Astrocyte of the hippocampus (primary cell): ENCODE measurements at regions not wholly inside any gene's neighbourhood (a gene's known extent, or its start where the extent isn't known, plus 50 kb on each side); places are given as distances from the start of the nearest gene placed in this dataset.
"Not testable (repeated sequence)": the region's sequence is repeated elsewhere in the genome, so short reads cannot be mapped to it uniquely, and the experiment has no call there.

Source experiments
- DNase-seq: peaks from one replicate; pipeline ENCODE4 v3.0.0; 2011; ENCODE audit warnings: low read depth, low spot score

DNA sequence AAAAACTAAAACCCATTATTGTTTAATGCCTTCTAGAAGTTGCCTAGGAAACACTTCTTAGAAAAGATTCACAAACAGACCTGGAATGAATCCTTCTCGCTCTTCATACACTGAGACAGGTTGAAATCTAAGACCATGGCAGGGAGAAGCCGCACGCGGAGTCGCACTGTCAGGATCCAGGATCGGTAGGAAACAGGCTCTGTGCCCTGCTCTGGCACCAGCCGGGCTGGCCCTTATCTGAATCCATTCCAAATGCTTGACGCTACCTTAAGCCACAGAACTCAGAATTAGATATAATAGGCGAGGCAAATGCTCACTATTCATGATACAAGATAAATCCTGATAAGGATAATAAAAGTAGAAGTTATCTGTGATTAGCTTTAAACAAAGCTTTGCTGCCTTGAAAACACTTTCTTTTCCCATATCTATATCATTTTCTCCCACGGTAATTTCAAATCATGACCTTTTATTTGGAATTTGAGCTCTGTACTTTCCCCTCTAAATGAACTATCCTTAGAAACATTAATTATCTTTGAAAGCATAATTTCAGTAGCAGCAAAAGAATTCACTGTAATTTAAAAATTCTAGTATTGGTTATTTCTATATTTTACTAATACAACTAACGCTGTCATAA, 385.6 kb downstream of the IRS2 start:
- no peak for DNase-seq

DNA sequence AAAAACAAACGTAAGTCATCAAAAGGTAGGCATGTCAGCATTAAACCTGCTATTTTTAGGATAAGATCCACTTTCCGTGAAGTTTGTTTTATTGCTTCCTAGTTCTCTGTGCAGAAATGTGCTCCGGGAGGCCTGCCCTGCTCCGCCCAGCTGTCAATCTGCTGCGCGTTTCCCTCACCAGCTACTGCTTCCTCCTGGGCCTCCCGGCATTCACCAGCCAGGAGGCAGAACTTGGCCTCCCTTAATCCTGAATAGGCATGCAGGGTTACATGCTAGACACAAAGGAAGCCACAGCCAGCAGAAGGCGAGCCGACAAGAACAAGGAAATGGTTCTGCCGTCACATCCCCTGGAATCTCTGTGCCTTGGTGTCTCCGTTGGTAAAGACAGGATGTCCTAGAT, 386.2 kb downstream of the IRS2 start:
- DNase-seq, result no peak

DNA sequence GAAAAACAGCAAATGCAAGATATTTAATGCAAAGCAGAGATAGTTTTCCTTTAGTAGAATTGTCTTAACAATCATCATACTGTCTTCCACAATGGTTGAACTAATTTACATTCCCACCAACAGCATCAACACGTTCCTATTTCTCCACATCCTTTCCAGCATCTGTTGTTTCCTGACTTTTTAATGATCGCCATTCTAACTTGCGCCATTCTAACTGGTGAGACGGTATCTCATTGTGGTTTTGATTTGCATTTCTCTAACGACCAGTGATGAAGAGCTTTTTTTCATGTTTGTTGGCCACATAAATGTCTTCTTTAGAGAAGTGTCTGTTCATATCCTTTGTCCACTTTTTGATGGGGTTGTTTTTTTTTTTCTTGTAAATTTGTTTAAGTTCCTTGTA, 388.3 kb downstream of the IRS2 start:
- DNase-seq, result not testable (repeated sequence)

DNA sequence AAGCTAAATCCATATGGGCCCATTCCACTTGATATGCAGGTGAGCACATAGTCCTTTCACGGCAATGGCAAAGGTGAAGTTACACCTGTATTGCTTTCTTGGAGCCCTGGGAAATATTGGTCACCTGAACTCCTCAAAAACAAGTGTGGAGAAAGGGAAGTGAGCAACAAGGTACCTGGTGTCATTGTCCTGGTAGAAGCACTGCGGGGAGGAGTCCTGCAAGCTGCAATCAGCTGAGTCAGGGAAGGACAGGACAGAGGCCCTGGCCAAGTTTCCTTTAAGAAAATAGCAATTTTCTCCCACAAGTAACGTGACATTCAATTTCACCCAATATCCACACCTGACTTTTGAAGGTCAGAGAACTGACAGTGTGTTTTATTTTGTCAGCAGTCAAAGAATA, 389.1 kb downstream of the IRS2 start:
- DNase-seq, result no peak

DNA sequence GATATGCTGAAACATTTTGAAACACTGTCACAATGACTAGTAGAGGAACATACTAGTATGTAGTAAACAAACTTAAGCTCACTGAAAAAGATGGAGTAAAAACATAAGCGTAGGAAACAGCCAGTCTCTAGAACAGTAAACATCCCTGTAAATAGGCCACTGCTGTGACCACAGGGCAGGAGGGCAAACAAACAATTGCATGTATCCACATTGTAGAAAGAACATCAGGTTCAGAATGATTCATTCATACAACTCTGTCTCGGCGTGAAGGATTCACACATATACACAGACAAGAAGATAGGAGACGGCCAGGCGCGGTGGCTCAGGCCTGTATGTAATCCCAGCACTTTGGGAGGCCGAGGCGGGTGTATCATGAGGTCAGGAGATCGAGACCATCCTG, 390.1 kb downstream of the IRS2 start:
- no peak for DNase-seq

DNA sequence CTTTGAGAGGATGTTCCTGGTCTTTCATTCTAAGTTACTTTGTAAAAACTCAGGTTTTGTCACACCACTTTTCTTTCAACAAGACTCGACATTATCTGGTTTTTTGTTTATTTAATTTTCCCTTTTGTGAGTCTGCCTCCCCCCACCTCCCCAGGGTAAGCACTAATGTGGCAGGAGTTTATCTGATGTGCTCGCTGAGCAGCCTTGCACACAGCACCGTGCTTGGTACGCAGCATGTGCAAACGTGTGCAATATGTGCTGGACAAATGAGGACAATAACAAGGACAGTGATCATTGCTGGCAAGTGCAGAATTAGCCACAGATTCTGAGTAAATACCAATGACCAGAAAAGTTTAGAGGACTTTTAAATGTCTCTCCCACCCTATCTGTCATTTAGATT, 391.4 kb downstream of the IRS2 start:
- DNase-seq, result no peak

DNA sequence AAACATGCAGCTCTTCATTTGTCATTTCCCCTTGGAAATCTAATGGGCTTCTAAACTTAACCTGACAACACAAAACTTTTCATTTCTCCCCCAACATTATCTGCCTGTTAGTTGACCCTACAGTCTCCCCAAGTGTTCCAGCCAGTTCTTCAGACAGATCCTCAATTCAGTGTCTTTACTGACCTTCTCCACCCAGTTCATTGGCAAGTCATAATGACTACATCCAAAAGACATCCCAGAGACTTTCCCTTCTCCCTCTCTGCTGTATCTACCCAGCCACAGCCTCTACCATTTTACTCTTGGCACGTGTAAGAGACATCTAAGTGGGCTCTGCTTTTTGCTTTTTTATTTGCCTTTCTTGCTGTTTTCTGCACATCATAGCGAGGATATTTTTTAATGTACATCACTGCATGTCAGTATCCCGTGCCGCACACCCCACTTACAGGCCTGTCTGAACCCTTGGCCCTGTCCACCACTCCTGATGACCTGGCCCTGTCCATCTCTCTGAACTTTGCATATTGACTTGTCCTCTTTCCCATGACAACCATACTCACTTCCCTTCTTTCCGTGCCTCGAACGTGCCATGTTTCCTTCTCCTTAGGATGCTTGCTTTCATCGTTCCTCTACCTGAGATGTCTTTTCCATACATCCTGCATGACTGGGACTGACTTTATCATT, 391.9 kb downstream of the IRS2 start:
- DNase-seq, result no peak

DNA sequence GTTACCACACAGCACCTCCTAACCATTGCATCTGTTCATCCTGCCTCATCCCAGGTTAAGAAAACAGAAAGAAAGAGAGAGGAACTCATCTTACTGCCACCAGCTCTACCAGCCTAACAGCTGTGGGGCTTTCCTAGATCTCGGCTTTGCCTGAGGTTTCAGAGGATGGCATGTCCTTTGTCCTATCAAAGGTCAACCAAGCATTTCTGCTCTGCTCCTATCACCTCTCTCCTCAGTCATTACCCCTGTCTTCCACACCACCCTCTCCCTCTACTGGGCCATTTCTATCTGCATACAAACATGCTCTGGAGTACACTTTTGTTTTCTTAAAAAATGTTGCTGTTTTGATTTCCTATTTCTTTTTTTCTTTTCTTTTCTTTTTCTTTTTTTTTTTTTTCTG, 393.3 kb downstream of the IRS2 start:
- no peak for DNase-seq

DNA sequence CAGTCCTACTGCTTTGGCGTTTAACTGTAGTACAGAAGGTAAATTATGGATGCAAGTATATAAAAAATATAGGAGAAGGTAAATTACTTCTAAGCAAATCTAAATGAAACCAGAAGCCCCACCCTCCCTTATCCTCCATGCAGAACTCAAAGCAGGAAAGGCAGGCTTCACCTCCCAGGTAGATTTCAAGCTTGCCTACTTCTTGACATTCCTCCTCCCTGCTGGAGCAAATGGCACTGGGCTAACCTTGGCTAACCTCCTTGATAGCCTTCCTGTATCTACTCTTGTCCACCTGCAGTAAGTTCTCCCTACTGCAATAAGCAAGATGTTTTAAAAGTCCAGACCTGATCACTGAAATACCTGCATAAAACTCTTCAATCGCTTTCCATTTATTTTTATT, 396.0 kb downstream of the IRS2 start:
- DNase-seq, result no peak

DNA sequence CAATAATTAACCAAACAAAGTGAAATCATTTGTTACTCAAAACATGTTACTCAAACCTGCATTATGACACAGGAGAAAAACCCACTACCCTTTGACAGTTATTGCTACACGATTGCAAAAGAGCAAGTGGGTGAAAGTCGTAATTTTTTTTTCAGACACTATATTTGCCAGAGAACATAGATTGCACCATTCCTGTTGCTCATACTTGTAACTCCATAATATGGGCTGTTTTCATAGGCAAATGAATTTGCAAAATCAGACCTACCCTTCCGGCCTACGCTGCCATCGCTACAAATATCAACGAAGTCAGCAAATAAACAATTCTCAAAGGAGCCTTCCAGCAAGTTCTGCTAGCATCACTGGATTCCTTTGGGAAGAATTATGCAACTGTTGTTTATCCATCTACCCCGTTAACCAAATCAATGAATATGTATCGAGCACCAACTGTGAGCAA, 396.5 kb downstream of the IRS2 start:
- DNase-seq, result peak; percentile 19

DNA sequence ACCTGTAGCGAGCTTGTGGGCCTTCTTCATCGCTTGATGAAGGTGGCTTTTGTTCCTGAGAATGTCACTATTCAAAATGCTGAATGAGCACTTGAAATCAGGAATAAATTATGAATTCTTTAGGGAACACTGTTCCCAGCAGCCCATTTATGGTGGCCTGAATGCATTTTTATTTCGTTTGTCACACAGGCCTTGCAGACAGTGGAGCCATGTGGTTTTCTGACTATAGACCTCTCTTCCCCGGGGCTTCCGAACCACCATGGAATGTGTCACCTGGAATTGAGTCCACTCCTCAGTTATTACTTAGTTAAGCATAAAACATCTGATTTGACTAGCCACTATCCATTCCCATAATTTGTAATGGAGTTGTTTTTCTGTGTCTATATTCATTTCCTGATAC, 396.9 kb downstream of the IRS2 start:
- DNase-seq, result peak; percentile 74

DNA sequence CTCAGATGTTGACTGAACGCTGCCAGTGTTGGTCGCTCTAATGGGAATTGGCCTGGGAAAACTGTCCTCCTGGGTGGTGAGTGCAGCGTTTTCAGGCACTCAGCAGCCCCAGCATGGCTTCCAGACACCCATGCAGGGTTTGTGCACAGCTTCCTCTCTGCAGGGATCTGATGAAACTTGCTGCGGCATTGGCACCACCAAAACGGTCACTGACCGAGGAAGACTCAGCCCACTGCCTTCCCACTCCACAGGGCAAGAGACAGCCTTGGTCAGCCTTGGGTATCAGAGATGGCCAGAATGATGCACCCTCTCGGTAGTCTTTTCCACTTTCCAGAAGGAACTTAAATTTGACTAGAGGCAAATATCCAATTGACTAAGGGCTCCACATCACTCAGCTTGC, 398.9 kb downstream of the IRS2 start:
- DNase-seq, result no peak

DNA sequence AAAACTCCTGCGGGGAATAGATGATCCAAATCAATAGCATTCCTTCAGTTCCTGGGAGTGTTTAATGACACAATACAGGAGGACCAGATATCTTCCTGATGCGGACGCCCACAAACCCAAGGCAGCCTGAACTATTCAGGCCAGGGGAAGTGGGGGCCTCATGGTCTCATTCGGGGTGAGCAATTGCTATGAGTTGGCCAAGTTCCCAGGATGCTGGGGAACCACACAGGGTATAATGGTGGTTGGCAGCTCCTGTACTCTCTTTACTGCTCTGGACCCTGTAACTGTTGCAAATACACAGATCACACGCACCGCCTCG, 401.2 kb downstream of the IRS2 start:
- DNase-seq, result peak; percentile 83

DNA sequence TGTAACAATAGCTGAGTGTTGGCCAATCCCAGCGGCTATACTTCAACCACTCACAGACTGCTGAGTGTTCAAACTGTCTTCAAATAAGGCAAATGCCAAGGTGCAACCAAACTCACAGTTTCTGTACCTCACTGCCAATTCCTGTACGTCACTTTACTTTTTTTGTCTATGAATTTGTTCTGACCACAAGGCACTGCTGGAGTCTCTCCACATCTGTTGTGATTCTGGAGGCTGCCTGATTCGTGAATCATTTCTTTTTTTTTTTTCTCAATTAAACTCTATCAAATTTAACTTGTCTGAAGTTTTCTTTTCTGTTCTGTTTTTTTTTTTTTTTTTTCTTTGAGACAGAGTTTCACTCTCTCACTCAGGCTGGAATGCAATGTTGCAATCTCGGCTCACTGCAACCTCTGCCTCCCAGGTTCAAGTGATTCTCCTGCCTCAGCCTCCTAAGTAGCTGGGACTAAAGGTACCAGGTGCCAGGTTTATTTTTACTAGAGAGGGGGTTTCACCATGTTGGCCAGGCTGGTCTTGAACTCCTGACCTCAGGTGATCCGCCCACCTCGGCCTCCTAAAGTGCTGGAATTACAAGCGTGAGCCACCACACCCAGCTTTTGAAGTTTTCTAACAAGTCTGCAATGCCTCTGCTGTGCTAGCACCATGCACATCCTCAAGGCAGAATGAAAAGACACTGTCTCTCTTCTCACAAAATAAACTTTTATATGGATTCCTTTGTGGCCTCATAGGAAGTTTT, 401.7 kb downstream of the IRS2 start:
- peak; percentile 92 for DNase-seq

DNA sequence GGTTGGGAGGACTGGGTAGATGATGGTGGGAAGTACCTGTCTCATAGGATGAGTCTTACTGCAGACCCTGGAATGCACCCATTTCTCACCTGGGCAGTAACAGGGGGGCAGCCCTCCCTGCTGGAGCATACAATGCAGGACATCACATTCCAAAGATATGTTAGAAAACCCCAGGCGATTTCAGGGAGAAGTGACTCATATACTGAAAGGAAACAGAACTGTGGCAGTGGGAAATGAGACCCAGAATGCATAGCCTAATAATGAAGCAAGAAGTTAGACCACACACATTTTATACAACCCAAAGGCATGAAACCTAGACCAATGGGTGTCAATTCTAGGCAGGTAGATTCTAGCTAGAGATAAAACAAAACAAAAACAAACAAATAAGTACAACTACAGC, 402.7 kb downstream of the IRS2 start:
- DNase-seq, result peak; percentile 86

DNA sequence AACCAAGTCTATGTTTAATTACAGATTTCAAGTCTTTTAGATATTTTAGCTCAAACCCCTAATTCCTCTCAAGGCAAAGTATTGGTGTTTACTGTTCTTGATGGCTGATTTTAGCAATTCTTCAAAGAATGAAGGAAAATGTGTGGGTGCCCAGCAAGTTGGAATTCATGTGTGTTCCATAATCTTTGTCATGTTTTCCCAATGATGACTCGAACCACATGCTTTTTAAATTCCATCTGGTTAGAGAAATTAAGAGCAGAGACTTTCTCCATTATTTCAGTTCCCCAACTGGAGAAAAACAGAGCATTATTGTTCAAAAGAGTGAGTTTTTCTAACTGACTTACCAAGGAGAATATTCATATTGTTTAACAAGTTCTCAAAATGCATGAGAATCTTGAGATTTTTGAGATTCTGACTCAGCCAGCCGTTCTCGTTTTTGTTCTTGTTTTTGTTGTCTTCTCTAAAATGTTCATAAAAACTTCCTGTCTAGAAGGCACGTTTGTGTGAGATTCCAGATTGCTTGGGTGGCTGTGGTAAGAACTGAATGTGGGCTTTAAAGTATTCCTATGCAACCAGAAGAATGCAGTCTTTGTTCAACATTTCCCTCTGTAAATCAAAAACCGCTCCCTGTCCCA, 404.7 kb downstream of the IRS2 start:
- DNase-seq, result peak; percentile 92

DNA sequence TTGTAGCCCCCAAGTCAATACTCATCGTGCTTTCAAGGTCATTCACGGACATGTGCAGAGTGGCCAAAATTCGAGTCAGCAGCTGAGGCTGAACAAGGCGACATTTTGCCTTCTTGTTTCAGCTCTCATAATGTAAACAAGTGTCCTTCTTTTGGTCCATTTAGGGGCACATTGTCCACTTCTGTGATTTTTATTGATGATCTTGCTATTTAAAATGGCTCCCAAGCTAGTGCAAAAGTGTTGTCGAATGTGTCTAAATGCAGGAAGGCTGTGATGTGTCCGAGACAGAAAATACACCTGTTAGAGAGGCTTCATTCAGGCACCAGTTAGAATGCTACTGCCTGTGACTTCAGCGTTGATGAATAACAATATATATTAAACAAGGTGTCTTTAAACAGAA, 405.9 kb downstream of the IRS2 start:
- DNase-seq, result no peak

DNA sequence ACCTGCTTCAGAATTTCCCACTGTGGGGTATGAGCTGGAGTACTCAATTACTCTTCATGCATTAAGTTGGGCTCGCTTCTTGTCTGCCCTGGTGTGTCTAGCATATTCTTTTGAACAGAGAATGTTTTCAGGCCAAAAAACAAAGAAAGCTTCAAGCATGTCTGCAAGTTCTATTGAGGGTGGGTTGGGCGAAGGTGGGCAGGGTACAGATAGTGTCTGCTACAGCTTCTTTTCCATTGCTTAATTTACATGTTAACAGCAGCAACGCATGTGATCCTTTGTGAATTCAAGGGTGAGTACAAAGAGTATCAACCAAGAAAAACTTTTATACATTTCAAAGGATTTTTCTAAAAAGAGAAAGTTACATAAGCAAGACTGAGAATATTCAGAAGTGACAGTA, 406.5 kb downstream of the IRS2 start:
- no peak for DNase-seq

DNA sequence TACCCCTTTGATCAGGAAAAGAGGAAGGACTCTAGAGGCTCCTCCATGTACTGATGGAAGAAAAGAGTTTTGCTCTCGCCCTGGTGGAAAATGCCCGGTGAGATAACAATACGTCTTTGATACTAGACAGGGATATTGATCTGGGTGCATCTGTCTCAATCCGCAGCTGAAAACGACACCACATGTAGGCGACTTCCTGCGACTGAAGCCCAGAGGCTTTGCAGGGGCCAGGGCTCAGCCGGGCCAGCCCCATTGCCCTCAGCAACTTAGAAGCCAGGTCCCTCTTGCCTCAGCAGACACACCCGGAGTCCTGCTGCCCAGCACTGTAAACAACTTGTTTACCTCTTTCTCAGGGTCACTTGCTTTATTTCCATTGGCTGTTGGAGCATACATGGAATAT, 409.4 kb downstream of the IRS2 start:
- no peak for DNase-seq

DNA sequence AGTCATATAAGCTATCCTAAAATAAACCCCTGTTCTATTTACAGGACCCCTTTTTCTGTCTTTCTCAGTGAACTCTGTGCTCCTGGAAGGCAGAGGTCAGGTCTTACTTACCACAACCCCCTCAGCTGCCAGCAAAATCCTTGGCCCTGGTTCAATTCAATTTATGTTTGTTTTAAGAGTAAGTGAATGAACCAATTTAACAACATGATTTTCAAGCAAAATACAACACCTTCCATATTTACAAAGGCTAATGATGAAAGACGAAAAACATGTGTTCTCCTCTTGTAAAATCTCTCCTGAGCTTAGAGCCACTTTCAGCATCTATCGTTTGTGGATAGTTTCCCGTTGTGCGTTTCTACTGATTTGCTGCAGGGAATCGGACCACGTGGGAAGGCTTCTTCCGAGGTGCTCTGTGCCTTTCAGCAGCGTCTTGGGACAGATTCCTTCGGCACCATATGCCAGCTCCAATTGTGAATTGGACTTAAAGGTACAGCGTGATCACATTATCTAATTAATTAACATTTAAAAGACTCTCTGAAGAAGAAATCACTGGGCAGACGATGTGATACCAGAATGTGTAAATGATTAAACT, 411.7 kb downstream of the IRS2 start:
- DNase-seq, result no peak

DNA sequence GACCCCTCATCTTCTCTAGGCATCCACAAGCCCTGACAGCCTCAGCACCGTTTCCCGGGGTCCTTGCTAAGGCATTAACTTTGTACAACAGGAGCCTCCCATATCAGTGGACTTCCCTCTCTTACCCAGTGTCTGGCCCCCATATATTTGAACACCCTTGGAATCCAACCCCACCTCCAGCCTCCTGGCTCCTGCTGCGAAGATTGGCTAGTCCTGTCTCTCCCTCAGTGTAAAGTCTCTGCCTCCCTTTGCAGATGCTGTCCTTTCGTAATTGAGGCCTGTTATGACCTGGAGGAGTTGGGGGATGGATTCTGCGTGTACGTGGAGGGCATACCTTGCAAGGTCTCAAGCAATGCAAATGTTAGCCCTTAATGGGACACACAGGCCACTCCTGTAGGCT, 413.7 kb downstream of the IRS2 start:
- DNase-seq, result no peak

DNA sequence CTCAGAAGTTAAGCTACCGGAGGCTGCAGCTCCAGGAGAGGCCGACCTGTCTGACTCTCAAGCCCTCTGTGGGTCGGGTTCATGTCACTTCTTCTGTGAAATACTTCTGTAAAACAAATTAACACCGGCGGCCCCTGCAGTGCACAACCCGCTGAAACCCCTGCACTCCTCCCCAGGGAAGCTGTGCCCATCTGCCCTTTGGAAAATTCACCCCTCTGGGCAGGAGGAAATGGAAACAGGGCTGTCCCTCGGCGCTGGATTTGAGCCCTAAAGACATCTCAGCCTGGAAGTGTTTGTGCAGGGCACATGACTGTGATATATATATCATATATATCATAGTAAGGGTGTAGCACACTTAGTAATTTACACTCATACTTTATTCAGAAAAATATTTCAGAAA, 415.3 kb downstream of the IRS2 start:
- no peak for DNase-seq
